Anterior cingulate cortex (tissue), 58 donors: ENCODE measurements at regions not wholly inside any gene's neighbourhood (a gene's known extent, or its start where the extent isn't known, plus 50 kb on each side); places are given as distances from the start of the nearest gene placed in this dataset.
A peak's percentile ranks its signal among the peaks of the same experiment; 100 is the strongest.

Experiments used
- DNase-seq, 58 donors: peaks; one replicate each; lab custom pipeline; 2025; lab: John Stamatoyannopoulos, UW

DNA sequence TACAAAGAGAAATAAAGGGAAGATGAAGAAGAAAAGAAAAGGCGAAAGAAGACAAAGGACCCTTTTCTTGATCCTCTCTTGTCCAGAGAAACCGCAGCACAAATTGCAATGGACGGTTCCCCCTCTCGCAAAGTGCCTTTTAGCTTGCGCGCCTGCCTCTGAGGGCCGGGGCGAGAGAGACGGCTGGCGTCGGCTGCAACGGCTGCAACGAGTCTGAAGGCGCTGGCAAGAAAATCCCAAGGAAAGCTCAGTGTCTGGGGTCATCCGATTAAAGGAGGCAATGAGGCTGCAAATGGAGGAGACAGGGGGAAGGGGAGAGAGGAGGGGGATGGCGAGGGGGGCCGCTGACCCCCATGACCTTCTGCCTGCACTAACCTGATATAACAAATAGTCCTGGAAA, 671.5 kb downstream of the MED13L start:
- DNase-seq: no peak

DNA sequence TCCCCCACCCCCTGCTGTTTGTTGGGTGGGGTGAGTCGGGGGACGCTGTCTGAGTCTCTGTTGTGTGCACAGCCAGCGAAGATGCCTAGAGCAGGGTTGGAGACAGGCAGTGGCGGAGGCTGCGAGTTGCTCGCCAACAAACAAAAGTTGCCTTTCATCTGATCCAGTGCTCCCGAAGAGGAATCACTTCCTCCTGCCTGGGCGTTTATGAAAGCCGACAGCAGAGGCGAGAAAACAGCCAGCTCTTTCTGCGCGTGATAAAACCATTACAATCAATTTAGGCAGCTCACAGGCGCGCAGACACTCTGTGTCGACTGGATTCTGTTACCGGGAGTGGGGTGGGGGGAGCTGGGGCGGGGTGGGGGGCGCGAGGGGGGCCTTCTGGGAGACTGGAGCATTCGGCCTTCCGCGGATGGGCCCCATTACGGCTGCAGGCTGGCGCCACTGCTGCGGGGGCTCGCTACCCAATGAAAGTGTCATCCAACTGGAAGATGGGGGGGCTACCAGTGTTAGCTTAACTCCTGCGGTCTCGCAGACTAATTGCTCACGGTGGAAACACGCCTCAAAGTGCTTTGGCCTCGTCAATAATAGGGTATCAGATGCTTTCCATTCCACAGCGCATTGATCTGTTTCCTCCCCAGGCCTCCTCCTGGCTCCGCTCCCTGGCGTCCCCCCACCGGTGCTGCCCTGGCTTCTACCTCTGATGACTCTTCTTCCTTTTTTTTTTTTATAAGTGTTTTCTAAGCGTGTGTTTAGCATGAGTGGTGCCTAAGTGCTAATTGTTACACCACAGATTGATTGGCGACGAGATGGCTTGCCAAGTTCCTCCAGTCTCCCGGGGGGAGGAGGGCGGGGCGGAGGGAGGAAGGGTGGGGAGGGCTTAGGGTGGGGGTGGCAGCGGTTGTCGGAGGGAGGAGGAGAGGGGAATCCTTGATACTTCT, 678.4 kb downstream of the MED13L start:
- DNase-seq: peak in 38 of 58 donors; percentile 1 to 65 (median 22)

DNA sequence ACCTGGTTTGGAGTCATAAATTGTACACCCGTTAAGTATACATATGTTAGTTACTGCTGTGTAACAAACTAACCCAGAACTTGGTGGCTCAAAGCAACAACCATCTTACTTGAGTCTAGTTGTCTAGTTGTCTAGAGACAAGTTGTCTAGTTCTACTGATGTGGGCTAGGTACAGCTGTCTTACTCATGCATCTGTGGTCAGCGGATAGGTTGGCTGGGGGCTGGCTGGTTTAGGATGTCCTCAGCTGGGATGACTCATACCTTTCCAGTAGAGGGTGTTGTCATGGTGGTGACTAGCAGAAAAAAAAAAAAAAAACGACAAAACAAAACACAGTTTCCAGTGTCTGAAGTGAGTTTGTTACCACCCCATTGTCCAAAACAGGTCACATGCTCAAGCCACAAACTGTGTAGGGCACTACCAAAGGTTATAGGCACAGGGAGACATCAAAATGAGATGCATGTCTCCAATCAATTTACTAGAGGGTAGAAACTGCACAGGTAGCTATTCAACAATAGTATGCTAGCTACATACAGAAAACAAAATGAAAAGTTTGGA, 680.3 kb downstream of the MED13L start:
- no peak for DNase-seq

DNA sequence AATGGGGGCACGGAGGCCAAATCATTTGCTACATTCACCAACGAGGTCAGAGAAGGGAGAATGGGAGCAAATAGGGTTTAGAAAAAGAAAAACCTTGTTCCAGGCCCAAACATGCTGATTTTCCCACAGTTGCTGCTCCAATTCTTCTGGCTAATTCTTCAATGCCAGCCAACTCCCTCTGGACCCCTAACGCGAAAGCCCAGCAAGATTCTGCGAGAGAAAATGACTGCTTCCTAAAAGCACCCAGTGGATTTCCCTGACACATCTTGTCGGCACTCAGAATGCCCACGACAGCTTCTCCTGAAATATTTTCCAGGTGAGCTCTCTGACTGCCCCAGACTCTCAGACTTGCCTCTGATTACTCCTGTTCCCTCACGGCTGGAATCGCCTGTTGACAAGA, 689.4 kb downstream of the MED13L start:
- no peak for DNase-seq

DNA sequence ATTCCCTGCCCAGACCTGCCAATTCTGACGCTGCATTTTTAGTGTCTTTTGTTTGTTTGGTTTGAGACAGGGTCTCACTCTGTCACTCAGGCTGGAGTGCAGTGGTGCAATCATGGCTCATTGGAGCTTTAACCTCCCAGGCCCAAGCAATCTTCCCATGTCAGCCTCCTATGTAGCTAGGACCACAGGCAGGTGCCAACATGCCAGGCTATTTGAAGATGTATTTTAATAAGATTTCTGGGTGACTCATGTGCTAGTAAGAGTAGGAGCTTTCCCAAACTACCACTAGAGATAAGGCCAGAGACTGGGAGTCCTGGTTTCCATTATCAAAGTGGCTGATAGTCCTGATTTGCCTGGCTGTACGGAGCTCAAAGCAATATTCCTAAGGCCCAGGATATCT, 693.3 kb downstream of the MED13L start:
- no peak for DNase-seq

DNA sequence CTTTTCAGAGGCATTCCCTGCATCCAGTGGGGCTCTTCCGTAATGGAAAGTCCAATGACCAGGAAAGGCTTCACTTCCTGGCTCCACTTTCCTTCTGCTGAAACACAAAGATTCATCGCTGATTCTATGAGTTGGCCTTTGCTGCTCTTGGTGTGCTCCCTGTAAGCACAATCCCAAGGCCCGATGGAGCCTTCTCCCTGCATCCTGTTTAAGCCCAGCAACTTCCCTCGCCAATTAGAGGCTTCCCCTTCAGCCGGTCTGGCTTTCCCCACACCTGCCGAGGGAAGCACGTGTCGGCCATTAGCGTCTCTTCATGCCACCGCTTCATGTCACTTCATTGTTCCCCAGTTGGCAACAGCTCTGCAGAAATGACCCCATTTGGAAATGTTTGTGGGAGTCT, 693.9 kb downstream of the MED13L start:
- no peak for DNase-seq

DNA sequence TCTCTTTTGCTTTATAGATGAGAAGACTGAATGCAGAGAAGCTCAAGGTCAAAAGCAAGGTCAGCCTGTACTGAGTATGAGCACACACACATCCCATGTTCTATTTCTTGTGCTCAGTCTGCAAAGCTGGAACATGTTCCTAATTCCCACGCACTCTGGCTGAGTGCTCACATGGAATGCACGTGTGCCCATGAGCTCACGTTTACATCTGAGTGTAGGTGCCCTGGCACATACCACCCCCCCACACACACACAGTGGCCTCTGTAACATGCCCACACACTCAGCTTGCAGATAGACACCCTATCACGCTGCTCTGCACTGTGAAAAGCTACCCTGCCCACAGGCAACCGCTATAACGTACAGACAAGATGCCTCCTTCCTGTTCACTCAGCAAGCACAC, 700.1 kb downstream of the MED13L start:
- no peak for DNase-seq

DNA sequence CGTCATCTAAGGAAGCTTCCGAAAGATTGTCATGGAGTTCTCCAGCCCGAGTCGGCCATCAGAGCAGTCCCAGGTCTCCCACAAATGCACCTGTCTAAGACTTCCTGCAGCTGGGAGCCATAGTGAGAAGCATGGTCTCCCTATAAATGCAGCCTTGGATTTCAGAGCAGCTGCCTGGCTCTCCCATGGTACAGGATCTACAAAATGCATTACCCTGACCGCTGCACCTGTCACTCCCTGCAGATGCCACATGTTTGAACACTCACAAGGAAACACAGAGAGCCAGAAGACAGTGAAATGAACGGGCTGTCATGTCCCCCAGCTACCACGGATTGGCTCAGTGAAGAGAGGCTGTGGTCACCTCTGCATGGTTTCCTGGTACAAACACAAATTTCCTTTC, 702.7 kb downstream of the MED13L start:
- DNase-seq: no peak

DNA sequence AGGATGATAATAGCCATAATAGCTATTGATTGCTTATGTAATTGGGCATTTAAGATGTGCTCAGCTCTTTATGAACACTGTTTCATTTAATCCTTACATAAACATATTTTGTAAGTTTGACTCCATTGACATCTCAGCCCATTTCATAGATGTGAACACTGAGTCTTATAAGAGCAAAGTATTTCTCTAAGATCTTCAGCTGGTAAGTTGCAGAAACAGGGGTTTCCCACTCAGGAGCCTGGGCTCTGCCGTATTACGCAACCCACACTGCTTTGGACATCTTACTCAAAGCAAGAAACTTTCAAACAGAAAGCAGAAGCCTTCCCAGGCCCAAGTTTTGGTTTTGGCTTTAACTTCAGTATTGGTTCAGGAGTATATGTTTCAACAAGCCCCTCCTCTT, 705.1 kb downstream of the MED13L start:
- peak in 7 of 58 donors; percentile 1 to 20 (median 11) for DNase-seq

DNA sequence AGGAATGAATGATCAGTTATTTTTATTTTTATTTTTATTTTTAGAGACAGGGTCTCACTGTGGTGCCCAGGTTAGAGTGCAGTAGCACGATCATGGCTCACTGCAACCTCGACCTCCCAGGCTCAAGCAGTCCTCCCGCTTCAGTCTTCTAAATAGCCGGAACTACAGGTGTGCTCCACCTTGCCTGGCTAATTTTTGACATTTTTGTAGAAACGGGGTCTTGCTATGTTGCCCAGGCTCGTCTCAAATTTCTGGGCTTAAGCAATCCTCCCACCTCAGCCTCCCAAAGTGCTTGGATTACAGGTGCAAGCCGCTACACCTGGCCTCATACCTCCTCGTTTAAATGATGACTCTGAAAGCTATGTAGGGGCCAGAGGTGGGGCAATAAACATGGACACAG, 706.0 kb downstream of the MED13L start:
- DNase-seq: no peak

DNA sequence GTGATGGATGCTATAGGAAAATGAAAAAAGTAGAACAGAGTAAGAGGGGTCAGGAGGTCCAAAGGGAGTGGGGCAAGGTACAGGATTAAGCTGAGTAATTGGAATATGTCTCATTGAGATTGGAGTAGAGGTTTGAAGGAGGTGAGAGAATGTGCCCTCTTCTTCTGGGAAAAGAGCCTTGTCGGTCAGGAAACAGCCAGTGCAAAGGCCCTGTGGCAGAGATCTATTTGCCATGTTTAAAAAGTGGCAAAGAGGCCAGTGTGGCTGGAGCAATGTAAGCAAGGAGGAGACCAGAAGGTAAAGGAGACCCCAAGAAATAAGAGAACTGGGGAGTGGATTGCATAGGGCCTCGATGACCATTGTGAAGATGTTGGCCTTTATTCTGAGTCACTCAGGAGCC, 706.5 kb downstream of the MED13L start:
- no peak for DNase-seq

DNA sequence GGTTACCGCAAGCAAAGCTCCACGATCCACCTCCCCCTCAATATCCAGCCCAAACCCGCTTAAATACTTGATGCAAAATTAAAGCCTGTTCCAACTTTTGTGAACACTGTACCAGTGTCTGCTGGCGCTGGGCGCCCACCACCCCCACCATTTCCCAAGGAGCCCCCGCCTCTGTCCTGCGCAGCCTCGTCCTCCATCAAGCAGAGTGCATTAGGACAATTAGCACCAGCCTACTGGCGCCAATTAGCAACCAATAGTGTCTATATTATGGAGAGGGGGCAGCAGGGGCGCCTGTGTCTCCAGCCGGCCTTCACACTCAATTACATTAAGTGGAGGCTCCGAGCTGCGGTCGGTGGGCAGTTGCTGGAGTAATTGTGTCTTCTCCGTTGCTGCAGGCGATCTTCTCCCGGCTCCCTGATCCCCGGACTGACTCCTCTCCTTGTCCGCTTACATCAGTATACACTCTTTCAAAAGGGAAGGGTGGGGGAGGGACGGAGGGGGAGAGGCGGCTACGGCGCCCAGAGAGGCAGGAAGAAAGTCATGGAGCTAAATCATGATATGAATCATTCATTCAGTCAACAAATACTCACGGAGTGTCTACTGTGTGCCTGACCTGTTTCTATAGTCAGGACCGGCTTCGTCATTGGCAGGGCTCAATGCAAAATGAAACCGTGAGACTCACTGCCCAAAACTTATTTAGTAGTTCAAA, 707.3 kb downstream of the MED13L start:
- no peak for DNase-seq

DNA sequence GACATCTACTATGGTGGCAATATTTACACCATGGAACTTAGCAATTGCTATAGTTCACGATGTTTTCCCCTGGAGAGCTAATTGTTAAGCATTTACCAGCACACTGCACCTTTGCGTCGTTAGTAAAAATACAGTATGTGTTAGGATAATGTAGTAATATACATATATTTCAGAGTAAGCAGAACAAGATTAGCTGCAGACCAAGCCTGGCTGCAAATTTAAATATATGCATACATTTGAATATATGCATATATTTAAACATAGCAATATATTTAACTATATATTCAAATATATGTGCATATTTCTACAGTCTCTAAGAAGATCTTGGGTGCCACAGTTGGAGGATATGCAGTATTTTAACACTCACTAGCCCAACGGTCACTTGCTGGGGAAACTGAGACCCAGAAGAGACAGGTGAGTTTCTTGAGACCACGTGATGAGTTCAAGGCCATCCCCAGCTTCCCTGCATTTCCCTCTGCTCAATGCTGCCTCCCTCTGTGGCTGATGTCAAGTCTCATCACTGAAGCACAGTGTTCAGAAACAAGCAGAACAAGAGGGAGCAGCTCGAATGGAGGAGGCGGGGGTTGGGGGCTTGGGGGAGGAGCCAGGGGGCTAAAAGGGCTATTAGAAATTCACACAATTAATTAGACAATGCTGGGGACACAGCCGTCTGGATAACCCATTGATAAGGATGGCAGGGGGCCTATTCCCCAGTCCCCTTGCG, 708.0 kb downstream of the MED13L start:
- DNase-seq: peak in 23 of 58 donors; percentile 2 to 35 (median 8)

DNA sequence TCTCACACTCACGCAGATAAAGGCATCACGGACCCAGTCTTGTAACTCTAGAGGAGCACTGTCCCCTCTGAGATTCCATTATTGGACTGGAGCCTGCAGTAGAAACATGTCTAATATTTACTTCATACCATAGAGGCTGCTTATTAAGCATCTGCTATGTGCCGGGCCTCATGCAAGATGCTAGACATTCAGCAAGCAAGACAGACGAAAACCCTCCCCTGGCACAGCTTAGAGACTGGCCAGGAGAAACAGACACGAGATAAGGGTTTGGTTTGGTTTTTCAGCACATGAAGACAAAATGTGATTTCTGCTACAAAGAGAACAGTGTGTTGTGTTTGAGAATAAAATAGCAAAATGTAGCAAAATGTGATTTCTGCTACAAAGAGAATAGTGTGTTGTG, 719.2 kb downstream of the MED13L start:
- no peak for DNase-seq

DNA sequence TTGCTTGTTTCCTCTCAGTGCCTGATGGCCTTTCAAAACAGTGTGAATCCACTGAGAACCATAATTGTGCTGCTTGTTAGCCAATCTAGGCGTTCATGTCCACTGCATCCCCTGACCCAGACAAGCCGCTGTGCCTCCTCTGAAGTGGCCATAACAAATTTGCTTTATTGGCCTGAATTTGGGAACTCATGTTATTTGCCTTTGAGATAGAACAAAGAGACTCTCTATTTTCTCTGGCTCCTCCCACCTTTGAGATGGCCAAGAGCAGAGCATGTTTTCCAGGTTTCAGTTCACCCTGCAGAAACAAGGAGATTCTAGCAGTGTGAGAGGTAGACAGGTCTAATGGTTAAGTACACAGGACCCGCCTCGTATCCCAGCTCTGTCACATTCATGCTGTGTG, 723.9 kb downstream of the MED13L start:
- DNase-seq: no peak

DNA sequence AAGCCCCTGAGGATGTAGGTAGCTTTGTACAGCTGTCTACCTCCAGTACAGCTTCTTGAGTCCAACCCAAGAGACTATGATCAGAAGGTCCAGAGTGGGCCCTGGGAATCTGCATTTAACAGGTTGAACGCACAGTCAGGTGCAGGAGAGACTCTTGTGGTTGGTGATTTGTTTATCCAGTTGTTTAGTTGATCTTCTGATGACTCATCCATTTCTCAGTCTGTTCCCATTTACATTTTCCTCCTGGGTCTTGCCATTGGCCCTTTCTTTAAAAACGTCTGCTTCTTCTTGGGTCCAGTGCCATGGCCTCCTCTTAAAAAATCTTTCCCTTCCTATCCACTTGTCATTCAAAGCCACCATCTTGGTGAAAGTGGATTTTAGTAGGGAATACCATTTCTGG, 734.2 kb downstream of the MED13L start:
- DNase-seq: no peak

DNA sequence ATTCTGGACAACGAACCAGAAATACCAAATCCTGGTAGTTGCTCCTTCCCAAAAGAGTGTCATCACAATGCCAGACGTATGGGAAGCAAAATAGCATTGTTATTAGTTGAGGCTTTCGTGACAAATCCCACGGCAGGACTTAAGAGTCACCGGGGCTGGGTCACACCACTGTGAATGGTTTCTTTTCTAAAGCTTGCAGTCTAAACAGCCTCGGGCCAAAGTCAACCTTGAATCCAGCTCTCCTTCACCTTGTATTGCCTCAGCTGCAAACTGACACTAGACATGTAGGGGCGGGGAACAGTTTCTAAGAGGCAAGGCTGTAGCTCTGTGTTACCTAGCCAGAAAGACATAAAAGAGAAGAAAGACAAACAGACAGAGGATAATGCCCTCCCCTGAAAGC, 734.8 kb downstream of the MED13L start:
- DNase-seq: no peak

DNA sequence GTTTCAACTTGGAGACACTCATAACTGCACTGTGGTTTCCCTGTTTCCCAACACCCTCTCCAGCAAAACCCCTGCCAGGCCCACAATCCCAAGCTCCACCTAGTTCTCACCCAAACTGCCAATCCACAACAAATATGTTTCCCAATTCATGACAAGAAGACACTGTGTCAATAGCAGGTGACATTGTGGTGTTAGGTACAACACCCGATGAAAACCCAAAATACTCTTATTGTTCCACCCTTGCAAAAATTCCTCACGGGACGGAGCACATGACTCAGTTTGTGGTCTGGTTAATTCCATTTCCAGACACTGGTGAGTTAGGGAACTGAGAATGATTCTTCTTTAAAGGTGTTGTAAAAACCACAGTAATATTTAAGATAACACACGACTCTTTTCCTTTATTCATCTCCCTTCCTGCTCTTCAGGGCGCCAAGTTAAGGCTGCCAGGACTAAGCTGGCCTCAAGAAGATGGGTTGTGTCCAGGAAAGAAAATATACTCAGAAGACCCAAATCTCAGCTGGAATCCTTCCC, 735.5 kb downstream of the MED13L start:
- no peak for DNase-seq

DNA sequence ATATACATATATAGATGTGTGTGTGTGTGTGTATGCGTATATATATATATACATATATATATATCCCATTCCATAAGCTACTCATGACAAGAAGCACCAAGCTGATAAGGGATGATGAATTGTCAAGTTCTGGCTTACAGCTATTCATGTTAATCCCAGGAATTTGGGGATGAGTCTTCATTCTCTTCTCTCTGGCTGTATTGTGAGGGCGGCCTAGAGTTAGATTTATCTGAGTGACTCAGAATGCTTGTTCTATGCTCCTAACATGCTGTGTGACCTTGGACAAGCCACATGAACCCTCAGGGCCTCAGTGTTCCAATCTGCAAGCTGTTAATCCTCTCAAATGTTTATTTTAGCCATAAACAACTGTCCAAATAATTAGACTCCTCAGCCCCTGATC, 749.0 kb downstream of the MED13L start:
- DNase-seq: no peak

DNA sequence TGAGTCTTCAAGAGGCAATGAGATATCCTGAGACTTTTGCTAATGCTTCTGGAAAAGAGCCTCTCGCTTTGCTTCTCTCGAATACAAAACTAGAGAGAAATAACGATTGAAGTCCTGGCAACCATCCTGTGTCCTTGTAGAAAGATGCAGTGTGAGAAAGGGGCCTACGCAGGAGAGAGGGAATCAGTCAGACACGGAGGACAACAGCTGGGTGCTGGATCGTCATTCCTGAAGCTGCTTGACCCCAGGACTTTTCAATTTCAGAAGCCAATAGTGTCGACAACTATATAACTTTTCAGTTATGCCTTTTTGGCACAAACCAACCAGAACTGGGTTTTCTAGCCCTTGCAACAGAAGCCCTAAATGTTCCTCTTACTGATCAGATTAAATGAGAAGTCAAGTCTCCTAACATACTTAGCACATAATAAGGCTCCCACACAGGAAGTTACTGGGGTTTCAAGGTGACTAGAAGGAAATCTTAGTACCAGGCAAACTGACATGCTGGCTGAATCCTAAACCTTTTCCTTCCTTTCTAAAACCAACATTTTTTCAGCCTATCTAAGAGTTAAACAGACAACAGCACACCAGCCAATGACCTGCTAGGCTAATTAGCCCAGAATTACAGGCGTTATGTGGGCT, 755.6 kb downstream of the MED13L start:
- no peak for DNase-seq
